HEK293 (cell line): ENCODE measurements at regions not wholly inside any gene's neighbourhood (a gene's known extent, or its start where the extent isn't known, plus 50 kb on each side); places are given as distances from the start of the nearest gene placed in this dataset.

Experiments
- FEZF1 ChIP-seq: fragments of 450-650 bp; formaldehyde crosslinking; IDR thresholded peaks from 2 replicates; pipeline ENCODE4 v1.5.1; 2016; ENCODE audit warnings: missing biosample characterization, missing genetic modification characterization
- HOXC10 ChIP-seq: sonication (generic); formaldehyde crosslinking; IDR thresholded peaks from 2 replicates; pipeline ENCODE4 v1.8.1; 2023; ENCODE audit warnings: mild to moderate bottlenecking, missing genetic modification reagents
- INSM2 ChIP-seq: fragments of 450-650 bp; formaldehyde crosslinking; IDR thresholded peaks from 2 replicates; pipeline ENCODE4 v1.5.1; 2016; ENCODE audit warnings: missing biosample characterization, missing genetic modification characterization
- PRDM10 ChIP-seq: fragments of 450-650 bp; formaldehyde crosslinking; IDR thresholded peaks from 2 replicates; pipeline ENCODE4 v1.5.1; 2016; ENCODE audit warnings: missing biosample characterization, missing genetic modification characterization
- WT1 ChIP-seq: fragments of 450-650 bp; formaldehyde crosslinking; IDR thresholded peaks from 2 replicates; pipeline ENCODE4 v1.5.1; 2016; ENCODE audit warnings: missing biosample characterization, missing genetic modification characterization
- ZBTB17 ChIP-seq: fragments of 450-650 bp; formaldehyde crosslinking; IDR thresholded peaks from 2 replicates; pipeline ENCODE4 v1.5.1; 2016; ENCODE audit warnings: missing biosample characterization, missing genetic modification characterization
- ZBTB44 ChIP-seq: fragments of 450-650 bp; IDR thresholded peaks from 2 replicates; pipeline ENCODE4 v1.5.1; 2018; ENCODE audit warnings: missing biosample characterization, mild to moderate bottlenecking, missing genetic modification characterization
- ZBTB7A ChIP-seq: fragments of 450-650 bp; formaldehyde crosslinking; IDR thresholded peaks from 2 replicates; pipeline ENCODE4 v1.5.1; 2016; ENCODE audit warnings: low read depth, missing biosample characterization, missing genetic modification characterization
- ZNF175 ChIP-seq: fragments of 450-650 bp; formaldehyde crosslinking; IDR thresholded peaks from 2 replicates; pipeline ENCODE4 v1.5.1; 2016; ENCODE audit warnings: missing biosample characterization, missing genetic modification characterization
- ZNF184 ChIP-seq: fragments of 450-650 bp; IDR thresholded peaks from 2 replicates; pipeline ENCODE4 v1.5.1; 2018; ENCODE audit warnings: missing biosample characterization, mild to moderate bottlenecking, missing genetic modification characterization
- ZNF221 ChIP-seq: fragments of 450-650 bp; formaldehyde crosslinking; IDR thresholded peaks from 2 replicates; pipeline ENCODE4 v1.5.1; 2017; ENCODE audit warnings: missing biosample characterization, missing genetic modification characterization, borderline replicate concordance
- ZNF248 ChIP-seq: fragments of 450-650 bp; formaldehyde crosslinking; IDR thresholded peaks from 2 replicates; pipeline ENCODE4 v1.5.1; 2017; ENCODE audit warnings: missing biosample characterization, missing genetic modification characterization
- ZNF404 ChIP-seq: fragments of 450-650 bp; formaldehyde crosslinking; IDR thresholded peaks from 2 replicates; pipeline ENCODE4 v1.5.1; 2017; ENCODE audit warnings: missing biosample characterization, missing genetic modification characterization
- ZNF555 ChIP-seq: fragments of 450-650 bp; formaldehyde crosslinking; conservative IDR thresholded peaks from 2 replicates; pipeline ENCODE4 v1.5.1; 2017; ENCODE audit warnings: missing biosample characterization, mild to moderate bottlenecking, missing genetic modification characterization, inconsistent platforms
- ZNF560 ChIP-seq: fragments of 450-650 bp; formaldehyde crosslinking; IDR thresholded peaks from 2 replicates; pipeline ENCODE4 v1.5.1; 2017; ENCODE audit warnings: missing biosample characterization, missing genetic modification characterization, borderline replicate concordance
- ZNF561 ChIP-seq: fragments of 450-650 bp; IDR thresholded peaks from 2 replicates; pipeline ENCODE4 v1.5.1; 2018; ENCODE audit warnings: missing biosample characterization, missing genetic modification characterization, borderline replicate concordance
- ZNF596 ChIP-seq: fragments of 450-650 bp; IDR thresholded peaks from 2 replicates; pipeline ENCODE4 v1.5.0; 2018; ENCODE audit warnings: missing biosample characterization, mild to moderate bottlenecking, missing genetic modification characterization, moderate library complexity
- ZNF621 ChIP-seq: fragments of 450-650 bp; formaldehyde crosslinking; IDR thresholded peaks from 2 replicates; pipeline ENCODE4 v1.5.1; 2017; ENCODE audit warnings: missing biosample characterization, missing genetic modification characterization
- ZNF626 ChIP-seq: fragments of 450-650 bp; sonication (Bioruptor Pico); formaldehyde crosslinking; IDR thresholded peaks from 2 replicates; pipeline ENCODE4 v1.5.1; 2018; ENCODE audit warnings: missing biosample characterization, missing genetic modification characterization, inconsistent platforms
- ZNF660 ChIP-seq: fragments of 450-650 bp; IDR thresholded peaks from 2 replicates; pipeline ENCODE4 v1.5.1; 2018; ENCODE audit warnings: missing biosample characterization, mild to moderate bottlenecking, missing genetic modification characterization
- ZNF707 ChIP-seq: fragments of 450-650 bp; formaldehyde crosslinking; IDR thresholded peaks from 2 replicates; pipeline ENCODE4 v1.5.1; 2016; ENCODE audit warnings: missing biosample characterization, missing genetic modification characterization
- ZSCAN30 ChIP-seq: fragments of 450-650 bp; IDR thresholded peaks from 2 replicates; pipeline ENCODE4 v1.5.1; 2018; ENCODE audit warnings: missing biosample characterization, mild to moderate bottlenecking, missing genetic modification characterization, moderate library complexity
- TF ChIP-seq, protein P1 (sequence below): fragments of 450-650 bp; formaldehyde crosslinking; IDR thresholded peaks from 2 replicates; pipeline ENCODE4 v1.5.1; 2016; ENCODE audit warnings: missing biosample characterization, missing genetic modification characterization
- TF ChIP-seq, protein P2 (sequence below): fragments of 450-650 bp; formaldehyde crosslinking; IDR thresholded peaks from 2 replicates; pipeline ENCODE4 v1.5.1; 2016; ENCODE audit warnings: missing biosample characterization, missing genetic modification characterization
- TF ChIP-seq, protein P3 (sequence below): fragments of 450-650 bp; formaldehyde crosslinking; IDR thresholded peaks from 2 replicates; pipeline ENCODE4 v1.5.1; 2016; ENCODE audit warnings: missing biosample characterization, missing genetic modification characterization

GRCh38 chr10:78302989-78303854, 269.6 kb downstream of the RPS24 start (continued):
- TF ChIP-seq ZNF621 (no peak), FEZF1 (tag by site-specific recombination) (0 out of 2 replicates have a peak, but pooled peaks have one; percentile 15), ZNF707 (tag by site-specific recombination) (no peak), ZNF560 (tag by site-specific recombination) (no peak), ZBTB7A (tag by site-specific recombination) (peak; percentile 44; the same call in 1 of the 2 replicates), ZNF626 (tag by site-specific recombination) (0 out of 2 replicates have a peak, but pooled peaks have one; percentile 36), ZBTB17 (tag by site-specific recombination) (peak; percentile 58; the same call in 1 of the 2 replicates), ZSCAN30 (tag by site-specific recombination) (peak; percentile 86), ZNF555 (tag by site-specific recombination) (no peak), PRDM10 (peak; percentile 91), ZNF404 (no peak), ZNF221 (tag by site-specific recombination) (no peak), ZNF184 (tag by site-specific recombination) (0 out of 2 replicates have a peak, but pooled peaks have one; percentile 37), ZBTB44 (no peak), INSM2 (0 out of 2 replicates have a peak, but pooled peaks have one; percentile 66), ZNF660 (tag by site-specific recombination) (peak; percentile 75), ZNF596 (tag by site-specific recombination) (0 out of 2 replicates have a peak, but pooled peaks have one; percentile 59), ZNF248 (tag by site-specific recombination) (no peak), WT1 (tag by site-specific recombination) (peak; percentile 26; the same call in 1 of the 2 replicates), ZNF561 (peak; percentile 96), ZNF175 (tag by site-specific recombination) (no peak), HOXC10 (0 out of 2 replicates have a peak, but pooled peaks have one; percentile 73)
- TF ChIP-seq, protein P1, sequence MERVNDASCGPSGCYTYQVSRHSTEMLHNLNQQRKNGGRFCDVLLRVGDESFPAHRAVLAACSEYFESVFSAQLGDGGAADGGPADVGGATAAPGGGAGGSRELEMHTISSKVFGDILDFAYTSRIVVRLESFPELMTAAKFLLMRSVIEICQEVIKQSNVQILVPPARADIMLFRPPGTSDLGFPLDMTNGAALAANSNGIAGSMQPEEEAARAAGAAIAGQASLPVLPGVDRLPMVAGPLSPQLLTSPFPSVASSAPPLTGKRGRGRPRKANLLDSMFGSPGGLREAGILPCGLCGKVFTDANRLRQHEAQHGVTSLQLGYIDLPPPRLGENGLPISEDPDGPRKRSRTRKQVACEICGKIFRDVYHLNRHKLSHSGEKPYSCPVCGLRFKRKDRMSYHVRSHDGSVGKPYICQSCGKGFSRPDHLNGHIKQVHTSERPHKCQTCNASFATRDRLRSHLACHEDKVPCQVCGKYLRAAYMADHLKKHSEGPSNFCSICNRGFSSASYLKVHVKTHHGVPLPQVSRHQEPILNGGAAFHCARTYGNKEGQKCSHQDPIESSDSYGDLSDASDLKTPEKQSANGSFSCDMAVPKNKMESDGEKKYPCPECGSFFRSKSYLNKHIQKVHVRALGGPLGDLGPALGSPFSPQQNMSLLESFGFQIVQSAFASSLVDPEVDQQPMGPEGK (tag by site-specific recombination): peak; percentile 94
- TF ChIP-seq, protein P2, sequence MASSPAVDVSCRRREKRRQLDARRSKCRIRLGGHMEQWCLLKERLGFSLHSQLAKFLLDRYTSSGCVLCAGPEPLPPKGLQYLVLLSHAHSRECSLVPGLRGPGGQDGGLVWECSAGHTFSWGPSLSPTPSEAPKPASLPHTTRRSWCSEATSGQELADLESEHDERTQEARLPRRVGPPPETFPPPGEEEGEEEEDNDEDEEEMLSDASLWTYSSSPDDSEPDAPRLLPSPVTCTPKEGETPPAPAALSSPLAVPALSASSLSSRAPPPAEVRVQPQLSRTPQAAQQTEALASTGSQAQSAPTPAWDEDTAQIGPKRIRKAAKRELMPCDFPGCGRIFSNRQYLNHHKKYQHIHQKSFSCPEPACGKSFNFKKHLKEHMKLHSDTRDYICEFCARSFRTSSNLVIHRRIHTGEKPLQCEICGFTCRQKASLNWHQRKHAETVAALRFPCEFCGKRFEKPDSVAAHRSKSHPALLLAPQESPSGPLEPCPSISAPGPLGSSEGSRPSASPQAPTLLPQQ (tag by site-specific recombination): peak; percentile 85
- TF ChIP-seq, protein P3, sequence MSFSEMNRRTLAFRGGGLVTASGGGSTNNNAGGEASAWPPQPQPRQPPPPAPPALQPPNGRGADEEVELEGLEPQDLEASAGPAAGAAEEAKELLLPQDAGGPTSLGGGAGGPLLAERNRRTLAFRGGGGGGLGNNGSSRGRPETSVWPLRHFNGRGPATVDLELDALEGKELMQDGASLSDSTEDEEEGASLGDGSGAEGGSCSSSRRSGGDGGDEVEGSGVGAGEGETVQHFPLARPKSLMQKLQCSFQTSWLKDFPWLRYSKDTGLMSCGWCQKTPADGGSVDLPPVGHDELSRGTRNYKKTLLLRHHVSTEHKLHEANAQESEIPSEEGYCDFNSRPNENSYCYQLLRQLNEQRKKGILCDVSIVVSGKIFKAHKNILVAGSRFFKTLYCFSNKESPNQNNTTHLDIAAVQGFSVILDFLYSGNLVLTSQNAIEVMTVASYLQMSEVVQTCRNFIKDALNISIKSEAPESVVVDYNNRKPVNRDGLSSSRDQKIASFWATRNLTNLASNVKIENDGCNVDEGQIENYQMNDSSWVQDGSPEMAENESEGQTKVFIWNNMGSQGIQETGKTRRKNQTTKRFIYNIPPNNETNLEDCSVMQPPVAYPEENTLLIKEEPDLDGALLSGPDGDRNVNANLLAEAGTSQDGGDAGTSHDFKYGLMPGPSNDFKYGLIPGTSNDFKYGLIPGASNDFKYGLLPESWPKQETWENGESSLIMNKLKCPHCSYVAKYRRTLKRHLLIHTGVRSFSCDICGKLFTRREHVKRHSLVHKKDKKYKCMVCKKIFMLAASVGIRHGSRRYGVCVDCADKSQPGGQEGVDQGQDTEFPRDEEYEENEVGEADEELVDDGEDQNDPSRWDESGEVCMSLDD (tag by site-specific recombination): 0 out of 2 replicates have a peak, but pooled peaks have one; percentile 27
